Liver (tissue), 8 donors: ENCODE measurements at regions not wholly inside any gene's neighbourhood (a gene's known extent, or its start where the extent isn't known, plus 50 kb on each side); places are given as distances from the start of the nearest gene placed in this dataset.
"Not testable (repeated sequence)": the region's sequence is repeated elsewhere in the genome, so short reads cannot be mapped to it uniquely, and the experiment has no call there.

Source experiments
- DNase-seq: peaks from one replicate; pipeline ENCODE4 v3.0.0-alpha.2; 2017; ENCODE audit warnings: low spot score
- H3K27ac ChIP-seq, 2 donors: one replicate each; pipeline ENCODE4 v1.7.0; 2013; ENCODE audit warnings: inconsistent platforms in 2 of 2, low read length in 2 of 2, control low read depth in 1 of 2, low read depth in 1 of 2, mild to moderate bottlenecking in 1 of 2
- H3K27me3 ChIP-seq, 4 donors: one replicate each; pipeline versions ENCODE4 v1.6.1 to v1.7.0; 2013; ENCODE audit warnings: low read length in 3 of 4, inconsistent platforms in 1 of 4, mild to moderate bottlenecking in 1 of 4, moderate library complexity in 1 of 4; ENCODE audit not compliant: control insufficient read depth in 4 of 4, insufficient read depth in 4 of 4
- H3K36me3 ChIP-seq, 4 donors: one replicate each; pipeline versions ENCODE4 v1.6.1 to v1.7.0; 2013; ENCODE audit warnings: low read length in 3 of 4, mild to moderate bottlenecking in 3 of 4, low read depth in 1 of 4, moderate library complexity in 1 of 4; ENCODE audit not compliant: control insufficient read depth in 4 of 4, insufficient read depth in 3 of 4
- H3K4me1 ChIP-seq, 4 donors: one replicate each; pipeline versions ENCODE4 v1.6.1 to v1.7.0; 2013; ENCODE audit warnings: low read length in 3 of 4, mild to moderate bottlenecking in 3 of 4, moderate library complexity in 1 of 4; ENCODE audit not compliant: control insufficient read depth in 4 of 4, insufficient read depth in 4 of 4
- H3K4me3 ChIP-seq, 3 donors: one replicate each; pipeline versions ENCODE4 v1.6.1 to v1.7.0; 2013; ENCODE audit warnings: low read length in 3 of 3, control low read depth in 1 of 3, low read depth in 1 of 3, mild to moderate bottlenecking in 1 of 3
- H3K9ac ChIP-seq, 2 donors: one replicate each; pipeline ENCODE4 v1.7.0; 2013; ENCODE audit warnings: low read length in 2 of 2, mild to moderate bottlenecking in 2 of 2, moderate library complexity in 2 of 2, control low read depth in 1 of 2, low read depth in 1 of 2
- H3K9me3 ChIP-seq, 4 donors: one replicate each; pipeline versions ENCODE4 v1.6.1 to v1.7.0; 2013; ENCODE audit warnings: low read length in 3 of 4; ENCODE audit not compliant: control insufficient read depth in 4 of 4
- ATF3 ChIP-seq: IDR thresholded peaks from 2 replicates; pipeline ENCODE4 v1.6.1; 2016; ENCODE audit warnings: antibody characterized with exemption
- CTCF ChIP-seq: fragments of 150-350 bp; IDR thresholded peaks from 2 replicates; pipeline ENCODE4 v1.5.1; 2017; ENCODE audit warnings: improper control_type of control experiment, low read depth, low read length; ENCODE audit not compliant: missing input control
- EGR1 ChIP-seq, 2 donors: IDR thresholded peaks; 2 replicates each; pipeline ENCODE4 v1.6.1; 2016 to 2018; ENCODE audit warnings: antibody characterized with exemption in 2 of 2, low read depth in 2 of 2
- FOXA2 ChIP-seq: IDR thresholded peaks from 2 replicates; pipeline ENCODE4 v1.6.1; 2016; ENCODE audit warnings: antibody characterized with exemption
- GABPA ChIP-seq, 2 donors: IDR thresholded peaks in 1 of 2; conservative IDR thresholded peaks in 1 of 2; 2 replicates each; pipeline ENCODE4 v1.6.1; 2016; ENCODE audit warnings: antibody characterized with exemption in 2 of 2, mild to moderate bottlenecking in 1 of 2, moderate library complexity in 1 of 2
- HNF4A ChIP-seq, 2 donors: conservative IDR thresholded peaks; 2 replicates each; pipeline ENCODE4 v1.6.1; 2016; ENCODE audit warnings: antibody characterized with exemption in 2 of 2, mild to moderate bottlenecking in 2 of 2
- MAX ChIP-seq: IDR thresholded peaks from 2 replicates; pipeline ENCODE4 v1.6.1; 2016; ENCODE audit warnings: antibody characterized with exemption
- NR2F2 ChIP-seq: IDR thresholded peaks from 2 replicates; pipeline ENCODE4 v1.6.1; 2016; ENCODE audit warnings: antibody characterized with exemption
- RAD21 ChIP-seq, 2 donors: IDR thresholded peaks; 2 replicates each; pipeline ENCODE4 v1.6.1; 2016; ENCODE audit warnings: antibody characterized with exemption in 2 of 2, mild to moderate bottlenecking in 2 of 2
- REST ChIP-seq: IDR thresholded peaks from 2 replicates; pipeline ENCODE4 v1.6.1; 2016; ENCODE audit warnings: antibody characterized with exemption, mild to moderate bottlenecking
- RXRA ChIP-seq, 2 donors: IDR thresholded peaks; 2 replicates each; pipeline ENCODE4 v1.6.1; 2017 to 2018; ENCODE audit warnings: antibody characterized with exemption in 2 of 2, mild to moderate bottlenecking in 1 of 2
- SP1 ChIP-seq: IDR thresholded peaks from 2 replicates; pipeline ENCODE4 v1.6.1; 2018; ENCODE audit warnings: antibody characterized with exemption, mild to moderate bottlenecking
- TAF1 ChIP-seq: conservative IDR thresholded peaks from 2 replicates; pipeline ENCODE4 v1.6.1; 2016; ENCODE audit warnings: antibody characterized with exemption, mild to moderate bottlenecking
- ZBTB33 ChIP-seq: IDR thresholded peaks from 2 replicates; pipeline ENCODE4 v1.6.1; 2016; ENCODE audit warnings: antibody characterized with exemption
- WGBS: extraction: QIAGEN DNeasy Blood & Tissue Kit; methylation state at CpG from one replicate; pipeline ENCODE4 v1.1.7; 2013; 5-methylcytosine and 5-hydroxymethylcytosine counted together
- donor health status: healthy.
- donor health status: healthy.
- donor health status: healthy.
- donor health status: healthy.
- donor health status: healthy.

GRCh38 chr6:95879856-95880255, 135.9 kb upstream of the FUT9 start:
- Histone ChIP-seq H3K27me3 (peaks cover 0 to 5% (median 0%) of the 10 kb centered on the region in 4 donors), H3K9me3 (no peaks in the 10 kb centered on the region), H3K27ac (no peak overlapping the region), H3K36me3 (no peaks in the 10 kb centered on the region), H3K4me3 (no peak overlapping the region), H3K9ac (no peak overlapping the region), H3K4me1 (no peaks in the 10 kb centered on the region)
- no peak for DNase-seq
- TF ChIP-seq TAF1 (no peak), ATF3 (no peak), RXRA (IDR thresholded peaks at IDR 0.05) (no peak), EGR1 (IDR thresholded peaks at IDR 0.05; ENCODE audit: low read depth in 2 of 2) (no peak)
- WGBS, result 84% methylated on average over 1 of the region's 1 CpG

GRCh38 chr6:95882371-95882770, 133.4 kb upstream of the FUT9 start:
- 75% methylated on average over 4 of the region's 4 CpGs for WGBS
- Histone ChIP-seq H3K36me3 (no peaks in the 10 kb centered on the region), H3K27ac (no peak overlapping the region), H3K27me3 (peaks cover 0 to 5% (median 0%) of the 10 kb centered on the region in 4 donors), H3K4me1 (no peaks in the 10 kb centered on the region), H3K9ac (no peak overlapping the region), H3K4me3 (no peak overlapping the region), H3K9me3 (no peaks in the 10 kb centered on the region)
- DNase-seq, result no peak
- TF ChIP-seq CTCF (no peak), SP1 (no peak)

- H3K4me3 ChIP-seq, H3K27me3 ChIP-seq, DNase-seq: not testable (repeated sequence)
These were observed 127.1 kb upstream of the FUT9 start for GRCh38 chr6:95888711-95889110.

GRCh38 chr6:95905132-95905531, 110.6 kb upstream of the FUT9 start:
- H3K4me3 ChIP-seq, result no peak overlapping the region
- WGBS, result 58% methylated on average over 3 of the region's 3 CpGs
- no peak overlapping the region for H3K27ac ChIP-seq
- no peaks in the 10 kb centered on the region for H3K36me3 ChIP-seq
- no peak overlapping the region for H3K9ac ChIP-seq
- no peaks in the 10 kb centered on the region for H3K4me1 ChIP-seq
- H3K9me3 ChIP-seq, result no peaks in the 10 kb centered on the region
- no peak for DNase-seq
- no peaks in the 10 kb centered on the region for H3K27me3 ChIP-seq
- TF ChIP-seq CTCF (no peak), FOXA2 (no peak), ZBTB33 (no peak), RXRA (IDR thresholded peaks at IDR 0.05) (no peak), NR2F2 (no peak), GABPA (IDR thresholded peaks at IDR 0.05 in 1 of 2, conservative IDR thresholded peaks at IDR 0.05 in 1 of 2) (no peak), HNF4A (conservative IDR thresholded peaks at IDR 0.05) (no peak), REST (no peak), MAX (no peak), RAD21 (IDR thresholded peaks at IDR 0.05) (no peak)

More at GRCh38 chr6:95888711-95889110, 127.1 kb upstream of the FUT9 start:
- not testable (repeated sequence) for H3K9ac ChIP-seq, H3K36me3 ChIP-seq, H3K27ac ChIP-seq, H3K9me3 ChIP-seq, H3K4me1 ChIP-seq
- WGBS, result 86% methylated on average over 2 of the region's 2 CpGs
